A549 (cell line): ENCODE measurements at regions not wholly inside any gene's neighbourhood (a gene's known extent, or its start where the extent isn't known, plus 50 kb on each side); places are given as distances from the start of the nearest gene placed in this dataset.

Experiments used
- ATAC-seq, 2 experiments: fragments of 200-7000 bp in 1 of 2; fragments of >200 bp in 1 of 2; cut with Nextera tagmentation in 1 of 2; cut with Tn5 transposase in 1 of 2; 3 replicates each; pipeline versions ENCODE4 v1.8.0 to v1.9.1; 2018 to 2020; ENCODE audit warnings: mild to moderate bottlenecking in 1 of 2, moderate library complexity in 1 of 2
- CTCF ChIA-PET: fragments of 300-600 bp; sonication (Branson Sonifier 250); formaldehyde crosslinking; extraction: SDS; loops from one replicate; lab custom pipeline; 2021; ENCODE audit warnings: antibody characterized with exemption, inconsistent platforms; lab: Yijun Ruan, JAX
- POLR2A ChIA-PET: fragments of 350-600 bp; formaldehyde crosslinking; extraction: SDS; loops from one replicate; lab custom pipeline; 2021; ENCODE audit warnings: antibody characterized with exemption, inconsistent platforms; lab: Yijun Ruan, JAX
- DNase-seq, 2 experiments: peaks; one replicate each; pipeline versions ENCODE4 v3.0.0 to v3.0.0-alpha.2; 2011 to 2016; ENCODE audit warnings: low read depth in 1 of 2, low spot score in 1 of 2
- FAIRE-seq: peaks from 2 replicates; lab custom pipeline; 2011; peaks lifted over from hg19 to GRCh38; lab: Jason Lieb, UNC
- H3K27ac ChIP-seq, 2 experiments: fragments of >200 bp; sonication (Bioruptor Twin); formaldehyde crosslinking; 3 replicates each; pipeline ENCODE4 v1.5.1; 2016 to 2017
- H3K4me1 ChIP-seq: fragments of >200 bp; sonication (Bioruptor Twin); formaldehyde crosslinking; 3 replicates; pipeline ENCODE4 v1.6.1; 2016
- H3K4me2 ChIP-seq: fragments of >200 bp; sonication (Bioruptor Twin); formaldehyde crosslinking; 3 replicates; pipeline ENCODE4 v1.6.1; 2016
- H3K4me3 ChIP-seq: fragments of >200 bp; sonication (Bioruptor Twin); formaldehyde crosslinking; 3 replicates; pipeline ENCODE4 v1.5.1; 2016
- H3K9me3 ChIP-seq: fragments of >200 bp; sonication (Bioruptor Twin); formaldehyde crosslinking; 3 replicates; pipeline ENCODE4 v1.6.1; 2016
- CBX8 ChIP-seq: fragments of 200-600 bp; sonication (generic); IDR thresholded peaks from 2 replicates; pipeline ENCODE4 v1.6.1; 2016
- CEBPB ChIP-seq, 2 experiments: fragments of >200 bp in 1 of 2; sonication (Bioruptor Twin) in 1 of 2; formaldehyde crosslinking in 1 of 2; IDR thresholded peaks; 2 replicates each; pipeline ENCODE4 v1.6.1; 2012 to 2016
- CHD2 ChIP-seq: fragments of 150-350 bp; IDR thresholded peaks from 2 replicates; pipeline ENCODE4 v1.6.1; 2014; ENCODE audit warnings: low read length; ENCODE audit not compliant: partially characterized antibody
- EHF ChIP-seq: fragments of 250-450 bp; sonication (Bioruptor Pico); IDR thresholded peaks from 2 replicates; pipeline ENCODE4 v1.5.0; 2020; ENCODE audit warnings: mild to moderate bottlenecking
- EHMT2 ChIP-seq: fragments of 200-600 bp; sonication (generic); IDR thresholded peaks from 2 replicates; pipeline ENCODE4 v1.6.1; 2016; ENCODE audit warnings: antibody characterized with exemption, low read depth, mild to moderate bottlenecking, moderate library complexity
- ESRRA ChIP-seq: fragments of 150-350 bp; IDR thresholded peaks from 2 replicates; pipeline ENCODE4 v1.6.1; 2014; ENCODE audit warnings: mild to moderate bottlenecking, low read length, borderline replicate concordance
- FOSB ChIP-seq: fragments of 250-450 bp; sonication (Bioruptor Pico); IDR thresholded peaks from 2 replicates; pipeline ENCODE4 v1.5.0; 2020; ENCODE audit warnings: mild to moderate bottlenecking, moderate library complexity
- FOSL2 ChIP-seq, 2 experiments: fragments of 450-650 bp in 1 of 2; fragments of >200 bp in 1 of 2; sonication (Bioruptor Twin) in 1 of 2; formaldehyde crosslinking; IDR thresholded peaks; 2 replicates each; pipeline versions ENCODE4 v1.5.0 to v1.6.1; 2016 to 2020; ENCODE audit warnings: mild to moderate bottlenecking in 1 of 2, moderate library complexity in 1 of 2
- HDAC2 ChIP-seq: fragments of 200-600 bp; sonication (generic); IDR thresholded peaks from 2 replicates; pipeline ENCODE4 v1.6.1; 2016
- JUNB ChIP-seq: fragments of >200 bp; sonication (Bioruptor Twin); formaldehyde crosslinking; IDR thresholded peaks from 2 replicates; pipeline ENCODE4 v1.6.1; 2016
- KDM5A ChIP-seq: fragments of 200-600 bp; sonication (generic); IDR thresholded peaks from 2 replicates; pipeline ENCODE4 v1.6.1; 2016; ENCODE audit warnings: antibody characterized with exemption, mild to moderate bottlenecking
- MAZ ChIP-seq: fragments of 150-350 bp; IDR thresholded peaks from 2 replicates; pipeline ENCODE4 v1.6.1; 2014; ENCODE audit warnings: antibody characterized with exemption, low read depth, low read length, borderline replicate concordance
- NR3C1 ChIP-seq: fragments of >200 bp; sonication (Bioruptor Twin); formaldehyde crosslinking; IDR thresholded peaks from 3 replicates; pipeline ENCODE4 v1.6.1; 2017
- POLR2A ChIP-seq: IDR thresholded peaks from 2 replicates; pipeline ENCODE4 v1.6.1; 2012; ENCODE audit warnings: mild to moderate bottlenecking, low read length
- RAD21 ChIP-seq, 2 experiments: fragments of >200 bp in 1 of 2; sonication (Bioruptor Twin) in 1 of 2; formaldehyde crosslinking in 1 of 2; IDR thresholded peaks in 1 of 2; conservative IDR thresholded peaks in 1 of 2; 2 replicates in 1 of 2; 3 replicates in 1 of 2; pipeline ENCODE4 v1.6.1; 2012 to 2018; ENCODE audit warnings: inconsistent platforms in 1 of 2
- RFX5 ChIP-seq: fragments of 450-650 bp; IDR thresholded peaks from 2 replicates; pipeline ENCODE4 v1.7.1; 2014; ENCODE audit warnings: antibody characterized with exemption, mild to moderate bottlenecking, moderate library complexity
- SMC3 ChIP-seq: fragments of >200 bp; sonication (Bioruptor Twin); formaldehyde crosslinking; IDR thresholded peaks from 3 replicates; pipeline ENCODE4 v1.6.1; 2018; ENCODE audit warnings: inconsistent platforms
- TFCP2L1 ChIP-seq: fragments of 250-450 bp; sonication (Bioruptor Pico); IDR thresholded peaks from 2 replicates; pipeline ENCODE4 v1.5.0; 2021; ENCODE audit warnings: mild to moderate bottlenecking
- ZC3H11A ChIP-seq: fragments of 450-650 bp; IDR thresholded peaks from 2 replicates; pipeline ENCODE4 v1.6.1; 2014; ENCODE audit warnings: antibody characterized with exemption, mild to moderate bottlenecking
- ZFP36 ChIP-seq: fragments of 450-650 bp; IDR thresholded peaks from 2 replicates; pipeline ENCODE4 v1.6.1; 2014; ENCODE audit warnings: borderline replicate concordance; ENCODE audit not compliant: partially characterized antibody
- ZNF302 ChIP-seq: fragments of 250-450 bp; sonication (Bioruptor Pico); IDR thresholded peaks from 2 replicates; pipeline ENCODE4 v1.9.0; 2021; ENCODE audit warnings: inconsistent platforms, mild to moderate bottlenecking, moderate library complexity
- WGBS: methylation state at CpG from one replicate; pipeline ENCODE4 v1.1.6; 2017; ENCODE audit errors: missing lambda C conversion rate; 5-methylcytosine and 5-hydroxymethylcytosine counted together
- TF ChIP-seq, protein P1 (sequence below): IDR thresholded peaks from 2 replicates; pipeline ENCODE4 v1.6.1; 2012
- TF ChIP-seq, protein P2 (sequence below): fragments of >200 bp; sonication (Bioruptor Twin); formaldehyde crosslinking; IDR thresholded peaks from 3 replicates; pipeline ENCODE4 v1.6.1; 2016
- TF ChIP-seq, protein P3 (sequence below): fragments of 250-450 bp; sonication (Bioruptor Pico); IDR thresholded peaks from 2 replicates; pipeline ENCODE4 v1.5.0; 2021; ENCODE audit warnings: mild to moderate bottlenecking, moderate library complexity, borderline replicate concordance
- TF ChIP-seq, protein P4 (sequence below): IDR thresholded peaks from 2 replicates; pipeline ENCODE4 v1.6.1; 2012; ENCODE audit warnings: low read depth, borderline replicate concordance
- TF ChIP-seq, protein P5 (sequence below): fragments of 200-600 bp; sonication (generic); IDR thresholded peaks from 2 replicates; pipeline ENCODE4 v1.6.1; 2016; ENCODE audit warnings: antibody characterized with exemption, mild to moderate bottlenecking, moderate library complexity

DNA sequence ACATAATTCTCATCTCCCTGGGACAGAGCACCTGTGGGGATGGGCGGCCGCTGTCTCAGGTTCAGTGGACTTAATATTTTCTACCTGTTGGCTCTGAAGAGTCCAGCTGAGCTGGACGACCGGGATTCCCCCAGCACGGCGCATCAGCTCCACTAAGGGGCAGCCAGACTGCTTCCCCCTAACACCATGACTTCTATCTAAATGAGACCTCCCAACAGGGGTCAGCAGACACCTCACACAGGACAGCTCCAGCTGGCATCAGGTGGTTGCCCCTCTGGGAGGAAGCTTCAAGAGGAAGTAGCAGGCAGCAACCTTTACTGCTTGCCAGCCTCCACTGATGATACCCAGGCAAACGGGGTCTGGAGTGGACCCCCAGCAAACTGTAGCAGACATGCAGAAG, 226.0 kb upstream of the DSEL start:
- H3K27ac ChIP-seq, result no peak overlapping the region
- ATAC-seq (no peak), FAIRE-seq (no peak)
- no peak overlapping the region for H3K4me2 ChIP-seq
- 0% methylated on average over 1 of the region's 7 CpGs for WGBS
- H3K4me1 ChIP-seq, result no peaks in the 10 kb centered on the region
- H3K9me3 ChIP-seq, result no peaks in the 10 kb centered on the region
- H3K4me3 ChIP-seq, result no peak overlapping the region
- CTCF ChIA-PET, result no interaction called here
- POLR2A ChIA-PET, result no interaction called here
- no peak for TF ChIP-seq EHMT2
- TF ChIP-seq RFX5, result no peak
- no peak for TF ChIP-seq SMC3
- no peak for TF ChIP-seq POLR2A
- TF ChIP-seq, all 56 proteins: peak for 0
- DNase-seq, result no peak

DNA sequence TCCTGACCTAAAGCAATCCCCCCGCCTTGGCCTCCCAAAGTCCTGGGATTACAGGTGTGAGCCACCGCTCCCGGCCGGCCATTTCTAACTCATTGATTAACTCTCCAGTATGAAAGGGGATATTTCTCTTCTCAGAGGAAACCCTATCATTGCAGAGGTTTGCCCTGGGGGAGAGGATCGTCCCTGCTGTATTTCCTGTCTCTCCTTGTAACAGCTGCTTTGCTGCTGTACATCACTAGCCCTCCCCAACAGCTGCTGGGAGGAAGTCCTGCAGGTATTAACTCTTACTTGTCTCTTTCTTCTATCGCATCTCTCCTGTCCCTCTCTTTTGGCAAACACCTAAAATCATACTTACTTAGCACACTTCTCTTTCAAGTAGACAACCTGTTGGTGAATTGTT, 219.0 kb upstream of the DSEL start:
- Histone ChIP-seq H3K27ac (no peak overlapping the region), H3K4me2 (no peak overlapping the region), H3K4me3 (no peak overlapping the region), H3K4me1 (no peaks in the 10 kb centered on the region), H3K9me3 (no peaks in the 10 kb centered on the region)
- ChIA-PET POLR2A (no interaction called here), CTCF (no interaction called here)
- FAIRE-seq (no peak), DNase-seq (no peak), ATAC-seq (no peak)
- WGBS, result 62% methylated on average over 6 of the region's 6 CpGs
- TF ChIP-seq CEBPB (IDR thresholded peaks at IDR 0.05), result no peak
- TF ChIP-seq EHF (CRISPR knock-in tag), result no peak
- no peak for TF ChIP-seq HDAC2
- no peak for TF ChIP-seq RFX5
- TF ChIP-seq ZC3H11A, result no peak
- TF ChIP-seq SMC3, result no peak
- no peak for TF ChIP-seq MAZ
- no peak for TF ChIP-seq ESRRA
- TF ChIP-seq, protein P1, sequence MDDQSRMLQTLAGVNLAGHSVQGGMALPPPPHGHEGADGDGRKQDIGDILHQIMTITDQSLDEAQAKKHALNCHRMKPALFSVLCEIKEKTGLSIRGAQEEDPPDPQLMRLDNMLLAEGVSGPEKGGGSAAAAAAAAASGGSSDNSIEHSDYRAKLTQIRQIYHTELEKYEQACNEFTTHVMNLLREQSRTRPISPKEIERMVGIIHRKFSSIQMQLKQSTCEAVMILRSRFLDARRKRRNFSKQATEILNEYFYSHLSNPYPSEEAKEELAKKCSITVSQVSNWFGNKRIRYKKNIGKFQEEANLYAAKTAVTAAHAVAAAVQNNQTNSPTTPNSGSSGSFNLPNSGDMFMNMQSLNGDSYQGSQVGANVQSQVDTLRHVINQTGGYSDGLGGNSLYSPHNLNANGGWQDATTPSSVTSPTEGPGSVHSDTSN, result no peak
- no peak for TF ChIP-seq KDM5A
- TF ChIP-seq FOSL2 (IDR thresholded peaks at IDR 0.05), result no peak
- TF ChIP-seq FOSL2 (CRISPR knock-in tag; IDR thresholded peaks at IDR 0.05), result no peak
- TF ChIP-seq ZNF302, result no peak
- TF ChIP-seq, protein P2, sequence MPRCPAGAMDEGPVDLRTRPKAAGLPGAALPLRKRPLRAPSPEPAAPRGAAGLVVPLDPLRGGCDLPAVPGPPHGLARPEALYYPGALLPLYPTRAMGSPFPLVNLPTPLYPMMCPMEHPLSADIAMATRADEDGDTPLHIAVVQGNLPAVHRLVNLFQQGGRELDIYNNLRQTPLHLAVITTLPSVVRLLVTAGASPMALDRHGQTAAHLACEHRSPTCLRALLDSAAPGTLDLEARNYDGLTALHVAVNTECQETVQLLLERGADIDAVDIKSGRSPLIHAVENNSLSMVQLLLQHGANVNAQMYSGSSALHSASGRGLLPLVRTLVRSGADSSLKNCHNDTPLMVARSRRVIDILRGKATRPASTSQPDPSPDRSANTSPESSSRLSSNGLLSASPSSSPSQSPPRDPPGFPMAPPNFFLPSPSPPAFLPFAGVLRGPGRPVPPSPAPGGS, result no peak
- TF ChIP-seq, protein P3, sequence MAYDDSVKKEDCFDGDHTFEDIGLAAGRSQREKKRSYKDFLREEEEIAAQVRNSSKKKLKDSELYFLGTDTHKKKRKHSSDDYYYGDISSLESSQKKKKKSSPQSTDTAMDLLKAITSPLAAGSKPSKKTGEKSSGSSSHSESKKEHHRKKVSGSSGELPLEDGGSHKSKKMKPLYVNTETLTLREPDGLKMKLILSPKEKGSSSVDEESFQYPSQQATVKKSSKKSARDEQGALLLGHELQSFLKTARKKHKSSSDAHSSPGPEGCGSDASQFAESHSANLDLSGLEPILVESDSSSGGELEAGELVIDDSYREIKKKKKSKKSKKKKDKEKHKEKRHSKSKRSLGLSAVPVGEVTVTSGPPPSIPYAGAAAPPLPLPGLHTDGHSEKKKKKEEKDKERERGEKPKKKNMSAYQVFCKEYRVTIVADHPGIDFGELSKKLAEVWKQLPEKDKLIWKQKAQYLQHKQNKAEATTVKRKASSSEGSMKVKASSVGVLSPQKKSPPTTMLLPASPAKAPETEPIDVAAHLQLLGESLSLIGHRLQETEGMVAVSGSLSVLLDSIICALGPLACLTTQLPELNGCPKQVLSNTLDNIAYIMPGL, result no peak
- TF ChIP-seq RAD21 (conservative IDR thresholded peaks at IDR 0.05 in 1 of 2, IDR thresholded peaks at IDR 0.05 in 1 of 2), result no peak
- TF ChIP-seq, protein P4, sequence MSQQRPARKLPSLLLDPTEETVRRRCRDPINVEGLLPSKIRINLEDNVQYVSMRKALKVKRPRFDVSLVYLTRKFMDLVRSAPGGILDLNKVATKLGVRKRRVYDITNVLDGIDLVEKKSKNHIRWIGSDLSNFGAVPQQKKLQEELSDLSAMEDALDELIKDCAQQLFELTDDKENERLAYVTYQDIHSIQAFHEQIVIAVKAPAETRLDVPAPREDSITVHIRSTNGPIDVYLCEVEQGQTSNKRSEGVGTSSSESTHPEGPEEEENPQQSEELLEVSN, result no peak

DNA sequence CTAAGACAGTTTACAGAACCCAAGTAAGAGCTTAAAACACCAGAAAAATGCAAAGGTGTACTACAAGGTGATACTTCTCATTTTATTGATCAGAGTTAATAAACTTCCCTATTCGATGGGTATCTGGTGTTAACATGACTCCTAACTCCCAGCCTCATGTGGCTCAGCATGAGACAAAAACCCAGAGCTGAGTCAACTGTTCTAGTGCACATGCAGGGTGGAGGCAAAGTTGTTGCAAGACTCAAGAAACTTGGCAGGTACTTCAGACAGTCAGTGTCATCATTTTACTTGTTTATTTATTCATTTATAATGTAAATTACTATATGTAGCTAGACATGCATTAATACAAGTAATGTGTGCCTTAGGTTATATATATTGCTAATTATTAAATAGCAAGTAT, 216.6 kb upstream of the DSEL start:
- POLR2A ChIA-PET, result no interaction called here
- no peak for ATAC-seq
- DNase-seq, result no peak
- Histone ChIP-seq H3K4me2 (no peak overlapping the region), H3K4me3 (no peak overlapping the region), H3K9me3 (no peaks in the 10 kb centered on the region), H3K27ac (no peak overlapping the region), H3K4me1 (no peaks in the 10 kb centered on the region)
- 0% methylated on average over 1 of the region's 1 CpG for WGBS
- FAIRE-seq, result no peak
- TF ChIP-seq HDAC2, result no peak
- TF ChIP-seq ZC3H11A, result no peak
- no peak for TF ChIP-seq CBX8
- TF ChIP-seq ZFP36, result no peak
- TF ChIP-seq, protein P2, result no peak
- TF ChIP-seq, protein P5, sequence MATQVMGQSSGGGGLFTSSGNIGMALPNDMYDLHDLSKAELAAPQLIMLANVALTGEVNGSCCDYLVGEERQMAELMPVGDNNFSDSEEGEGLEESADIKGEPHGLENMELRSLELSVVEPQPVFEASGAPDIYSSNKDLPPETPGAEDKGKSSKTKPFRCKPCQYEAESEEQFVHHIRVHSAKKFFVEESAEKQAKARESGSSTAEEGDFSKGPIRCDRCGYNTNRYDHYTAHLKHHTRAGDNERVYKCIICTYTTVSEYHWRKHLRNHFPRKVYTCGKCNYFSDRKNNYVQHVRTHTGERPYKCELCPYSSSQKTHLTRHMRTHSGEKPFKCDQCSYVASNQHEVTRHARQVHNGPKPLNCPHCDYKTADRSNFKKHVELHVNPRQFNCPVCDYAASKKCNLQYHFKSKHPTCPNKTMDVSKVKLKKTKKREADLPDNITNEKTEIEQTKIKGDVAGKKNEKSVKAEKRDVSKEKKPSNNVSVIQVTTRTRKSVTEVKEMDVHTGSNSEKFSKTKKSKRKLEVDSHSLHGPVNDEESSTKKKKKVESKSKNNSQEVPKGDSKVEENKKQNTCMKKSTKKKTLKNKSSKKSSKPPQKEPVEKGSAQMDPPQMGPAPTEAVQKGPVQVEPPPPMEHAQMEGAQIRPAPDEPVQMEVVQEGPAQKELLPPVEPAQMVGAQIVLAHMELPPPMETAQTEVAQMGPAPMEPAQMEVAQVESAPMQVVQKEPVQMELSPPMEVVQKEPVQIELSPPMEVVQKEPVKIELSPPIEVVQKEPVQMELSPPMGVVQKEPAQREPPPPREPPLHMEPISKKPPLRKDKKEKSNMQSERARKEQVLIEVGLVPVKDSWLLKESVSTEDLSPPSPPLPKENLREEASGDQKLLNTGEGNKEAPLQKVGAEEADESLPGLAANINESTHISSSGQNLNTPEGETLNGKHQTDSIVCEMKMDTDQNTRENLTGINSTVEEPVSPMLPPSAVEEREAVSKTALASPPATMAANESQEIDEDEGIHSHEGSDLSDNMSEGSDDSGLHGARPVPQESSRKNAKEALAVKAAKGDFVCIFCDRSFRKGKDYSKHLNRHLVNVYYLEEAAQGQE, result no peak
- no peak for TF ChIP-seq JUNB
- TF ChIP-seq NR3C1, result no peak
- no peak for TF ChIP-seq TFCP2L1 (CRISPR knock-in tag)
- TF ChIP-seq FOSB (CRISPR knock-in tag), result no peak
- TF ChIP-seq, protein P4, result no peak
- no peak for TF ChIP-seq CHD2
- CTCF ChIA-PET, result no interaction called here
